Activated CD4-positive, alpha-beta memory T cell treated with anti-CD3 and anti-CD28 coated beads for 36 hours (primary cell): ENCODE measurements at regions not wholly inside any gene's neighbourhood (a gene's known extent, or its start where the extent isn't known, plus 50 kb on each side); places are given as distances from the start of the nearest gene placed in this dataset.
"Not testable (repeated sequence)": the region's sequence is repeated elsewhere in the genome, so short reads cannot be mapped to it uniquely, and the experiment has no call there.

Experiments used
- CTCF ChIA-PET: fragments of 350-600 bp; sonication (Branson Sonifier 250); formaldehyde crosslinking; loops from one replicate; lab custom pipeline; 2021; ENCODE audit warnings: antibody characterized with exemption, inconsistent platforms; lab: Charles Lee
- POLR2A ChIA-PET: fragments of 350-600 bp; sonication (Branson Sonifier 250); formaldehyde crosslinking; loops from one replicate; lab custom pipeline; 2021; ENCODE audit warnings: antibody characterized with exemption; lab: Charles Lee
- DNase-seq: peaks from one replicate; pipeline ENCODE4 v3.0.0-alpha.2; 2020
- H3K27ac Mint-ChIP-seq: one replicate; pipeline ENCODE4 v1.8.0; 2021; ENCODE audit warnings: mixed read lengths
- H3K27me3 Mint-ChIP-seq: one replicate; pipeline ENCODE4 v1.8.0; 2021; ENCODE audit warnings: mixed read lengths
- H3K36me3 Mint-ChIP-seq: one replicate; pipeline ENCODE4 v1.8.0; 2021; ENCODE audit warnings: mixed read lengths
- H3K4me1 Mint-ChIP-seq: one replicate; pipeline ENCODE4 v1.8.0; 2021; ENCODE audit warnings: low read depth, mixed read lengths
- H3K4me3 Mint-ChIP-seq: one replicate; pipeline ENCODE4 v1.8.0; 2021; ENCODE audit warnings: mild to moderate bottlenecking, mixed read lengths
- H3K9me3 Mint-ChIP-seq: one replicate; pipeline ENCODE4 v1.8.0; 2021; ENCODE audit warnings: mixed read lengths
- intact Hi-C: fragments of 100-400 bp; cut with micrococcal nuclease; formaldehyde crosslinking; loops from one replicate; pipeline ENCODE4 v1.15.1; 2023

DNA sequence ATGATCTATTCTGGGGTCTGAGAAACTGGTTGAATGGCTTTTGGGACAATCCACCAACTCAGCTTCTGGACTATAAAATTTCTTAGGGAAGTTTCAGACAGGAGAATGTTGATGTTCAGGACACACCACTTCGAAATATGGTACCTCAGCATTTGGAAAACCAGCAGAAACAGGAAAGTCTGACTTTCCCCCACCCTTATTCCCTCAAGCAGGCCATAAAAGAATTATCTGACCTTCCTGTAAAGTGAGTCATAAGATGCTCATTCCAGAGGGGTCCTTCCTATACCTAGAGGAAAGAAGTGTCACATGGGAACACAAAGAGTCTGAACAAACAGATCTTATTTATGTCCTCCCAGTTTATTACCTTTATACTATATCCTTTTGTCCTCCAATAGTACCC, 415.0 kb downstream of the CPS1 start:
- H3K27ac Mint-ChIP-seq, result no peak overlapping the region
- intact Hi-C loops, result no loop called here
- H3K4me3 Mint-ChIP-seq, result no peak overlapping the region
- CTCF ChIA-PET, result no interaction called here
- no peaks in the 10 kb centered on the region for H3K4me1 Mint-ChIP-seq
- peaks cover 8% of the 10 kb centered on the region for H3K9me3 Mint-ChIP-seq
- H3K27me3 Mint-ChIP-seq, result no peaks in the 10 kb centered on the region
- POLR2A ChIA-PET, result no interaction called here
- no peak for DNase-seq
- H3K36me3 Mint-ChIP-seq, result no peaks in the 10 kb centered on the region

DNA sequence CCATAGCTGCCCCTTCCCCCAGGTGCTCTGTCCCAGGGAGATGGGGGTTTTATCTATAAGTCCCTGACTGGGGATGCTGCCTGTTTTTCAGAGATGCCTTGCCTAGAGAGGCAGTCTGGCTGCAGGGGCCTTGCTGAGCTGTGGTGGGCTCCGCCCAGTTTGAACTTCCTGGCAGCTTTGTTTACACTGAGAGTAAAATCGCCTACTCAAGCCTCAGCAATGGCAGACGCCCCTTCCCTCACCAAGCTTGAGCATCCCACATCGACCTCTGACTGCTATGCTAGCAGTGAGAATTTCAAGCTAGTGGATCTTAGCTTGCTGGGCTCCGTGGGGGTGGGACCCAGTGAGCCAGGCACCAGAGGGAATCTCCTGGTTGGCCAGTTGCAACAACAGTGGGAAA, 430.4 kb downstream of the CPS1 start:
- H3K9me3 Mint-ChIP-seq, result peaks cover 14% of the 10 kb centered on the region
- DNase-seq, H3K27ac Mint-ChIP-seq, H3K4me1 Mint-ChIP-seq, POLR2A ChIA-PET, H3K4me3 Mint-ChIP-seq, intact Hi-C loops, H3K27me3 Mint-ChIP-seq, H3K36me3 Mint-ChIP-seq, CTCF ChIA-PET: not testable (repeated sequence)

GRCh38 chr2:210991107-210991506, 434.7 kb downstream of the CPS1 start:
- no peak overlapping the region for H3K4me3 Mint-ChIP-seq
- H3K4me1 Mint-ChIP-seq, result no peaks in the 10 kb centered on the region
- no peaks in the 10 kb centered on the region for H3K27me3 Mint-ChIP-seq
- ChIA-PET CTCF (no interaction called here), POLR2A (no interaction called here)
- intact Hi-C loops, result no loop called here
- peaks cover 22% of the 10 kb centered on the region for H3K9me3 Mint-ChIP-seq
- no peaks in the 10 kb centered on the region for H3K36me3 Mint-ChIP-seq
- no peak overlapping the region for H3K27ac Mint-ChIP-seq
- DNase-seq, result no peak

DNA sequence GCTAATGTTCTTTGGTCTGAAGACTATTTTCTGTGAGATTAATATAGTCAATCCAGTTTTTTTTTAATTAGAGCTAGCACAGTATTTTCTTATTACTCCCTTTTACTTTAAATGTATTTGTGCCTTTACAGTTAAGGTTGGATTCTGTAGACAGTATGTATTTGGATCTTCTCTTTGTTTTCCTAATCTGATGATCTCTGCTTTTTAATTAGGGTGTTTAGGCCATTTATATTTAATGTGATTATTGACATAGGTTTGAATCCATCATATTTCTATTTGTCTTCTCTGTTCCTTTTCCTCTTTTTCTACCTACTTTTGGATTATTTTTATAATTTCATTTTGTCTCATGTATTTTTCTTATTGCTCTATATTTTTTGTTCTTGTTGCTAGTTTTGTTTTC, 437.7 kb downstream of the CPS1 start:
- Mint-ChIP-seq H3K27me3 (no peaks in the 10 kb centered on the region), H3K36me3 (no peaks in the 10 kb centered on the region), H3K4me3 (no peak overlapping the region), H3K27ac (no peak overlapping the region), H3K9me3 (peaks cover 17% of the 10 kb centered on the region), H3K4me1 (no peaks in the 10 kb centered on the region)
- intact Hi-C loops, result no loop called here
- ChIA-PET POLR2A (no interaction called here), CTCF (no interaction called here)
- no peak for DNase-seq

- H3K4me3 Mint-ChIP-seq, result no peak overlapping the region
- no peak overlapping the region for H3K27ac Mint-ChIP-seq
- ChIA-PET POLR2A (no interaction called here), CTCF (no interaction called here)
- intact Hi-C loops, result no loop called here
- no peaks in the 10 kb centered on the region for H3K27me3 Mint-ChIP-seq
- no peak for DNase-seq
- H3K9me3 Mint-ChIP-seq, result peaks cover 15% of the 10 kb centered on the region
- H3K4me1 Mint-ChIP-seq, result no peaks in the 10 kb centered on the region
- H3K36me3 Mint-ChIP-seq, result no peaks in the 10 kb centered on the region
Measured at GRCh38 chr2:210997373-210997772, 441.0 kb downstream of the CPS1 start.

GRCh38 chr2:210998334-210998733, 441.9 kb downstream of the CPS1 start:
- H3K27ac Mint-ChIP-seq, result no peak overlapping the region
- H3K27me3 Mint-ChIP-seq, result no peaks in the 10 kb centered on the region
- H3K9me3 Mint-ChIP-seq, result peaks cover 15% of the 10 kb centered on the region
- ChIA-PET CTCF (no interaction called here), POLR2A (no interaction called here)
- intact Hi-C loops, result no loop called here
- DNase-seq, result no peak
- no peak overlapping the region for H3K4me3 Mint-ChIP-seq
- H3K36me3 Mint-ChIP-seq, result no peaks in the 10 kb centered on the region
- H3K4me1 Mint-ChIP-seq, result no peaks in the 10 kb centered on the region

DNA sequence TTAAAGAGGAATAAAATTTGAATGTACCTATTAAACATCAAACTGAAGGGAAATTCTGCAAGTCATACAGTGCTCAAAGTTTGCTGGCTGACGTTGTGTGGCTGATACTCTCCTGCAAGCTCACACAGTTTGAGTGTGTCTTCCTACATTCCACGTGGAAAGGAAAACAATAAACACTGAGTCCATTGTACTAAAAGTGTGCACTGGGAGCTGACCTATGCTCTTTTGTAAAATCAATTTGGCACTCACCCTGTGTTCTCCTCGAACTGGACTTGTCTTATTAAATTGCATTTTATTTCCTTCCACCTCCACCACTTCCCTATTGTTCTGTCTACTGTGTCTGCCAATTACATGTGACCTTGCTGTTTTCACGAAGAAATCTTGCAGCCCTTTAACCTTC, 458.0 kb downstream of the CPS1 start:
- Mint-ChIP-seq H3K9me3 (peaks cover 4% of the 10 kb centered on the region), H3K4me1 (no peaks in the 10 kb centered on the region), H3K4me3 (no peak overlapping the region), H3K27me3 (no peaks in the 10 kb centered on the region), H3K27ac (no peak overlapping the region), H3K36me3 (no peaks in the 10 kb centered on the region)
- no peak for DNase-seq
- ChIA-PET CTCF (no interaction called here), POLR2A (no interaction called here)
- intact Hi-C loops, result no loop called here

GRCh38 chr2:211014906-211015305, 458.5 kb downstream of the CPS1 start:
- ChIA-PET POLR2A (no interaction called here), CTCF (no interaction called here)
- intact Hi-C loops, result no loop called here
- DNase-seq, result no peak
- Mint-ChIP-seq H3K27me3 (no peaks in the 10 kb centered on the region), H3K9me3 (peaks cover 5% of the 10 kb centered on the region), H3K4me3 (no peak overlapping the region), H3K27ac (no peak overlapping the region), H3K36me3 (no peaks in the 10 kb centered on the region), H3K4me1 (no peaks in the 10 kb centered on the region)

DNA sequence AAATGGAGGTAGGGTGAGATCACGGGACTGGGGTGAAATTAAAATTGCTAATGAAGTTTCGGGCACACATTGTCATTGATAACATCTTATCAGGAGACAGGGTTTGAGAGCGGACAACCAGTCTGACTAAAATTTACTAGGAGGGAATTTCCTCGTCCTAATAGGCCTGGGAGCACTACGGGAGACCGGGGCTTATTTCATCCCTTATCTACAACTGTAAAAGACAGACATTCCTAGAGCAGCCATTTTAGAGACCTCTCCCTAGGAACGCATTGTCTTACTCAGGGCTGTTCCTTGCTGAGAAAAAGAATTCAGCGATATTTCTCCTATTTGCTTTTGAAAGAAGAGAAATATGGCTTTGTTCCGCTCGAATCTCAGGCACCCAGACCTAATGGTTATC, 468.7 kb downstream of the CPS1 start:
- H3K27me3 Mint-ChIP-seq, POLR2A ChIA-PET, intact Hi-C loops, DNase-seq, H3K36me3 Mint-ChIP-seq, H3K27ac Mint-ChIP-seq, CTCF ChIA-PET, H3K4me1 Mint-ChIP-seq, H3K4me3 Mint-ChIP-seq: not testable (repeated sequence)
- H3K9me3 Mint-ChIP-seq, result peaks cover 40% of the 10 kb centered on the region

GRCh38 chr2:211026109-211026508, 469.7 kb downstream of the CPS1 start:
- CTCF ChIA-PET, result no interaction called here
- Mint-ChIP-seq H3K4me1 (no peaks in the 10 kb centered on the region), H3K9me3 (peaks cover 31% of the 10 kb centered on the region), H3K36me3 (no peaks in the 10 kb centered on the region), H3K27ac (no peak overlapping the region), H3K27me3 (no peaks in the 10 kb centered on the region), H3K4me3 (no peak overlapping the region)
- no peak for DNase-seq
- intact Hi-C loops, result no loop called here
- POLR2A ChIA-PET, result no interaction called here

DNA sequence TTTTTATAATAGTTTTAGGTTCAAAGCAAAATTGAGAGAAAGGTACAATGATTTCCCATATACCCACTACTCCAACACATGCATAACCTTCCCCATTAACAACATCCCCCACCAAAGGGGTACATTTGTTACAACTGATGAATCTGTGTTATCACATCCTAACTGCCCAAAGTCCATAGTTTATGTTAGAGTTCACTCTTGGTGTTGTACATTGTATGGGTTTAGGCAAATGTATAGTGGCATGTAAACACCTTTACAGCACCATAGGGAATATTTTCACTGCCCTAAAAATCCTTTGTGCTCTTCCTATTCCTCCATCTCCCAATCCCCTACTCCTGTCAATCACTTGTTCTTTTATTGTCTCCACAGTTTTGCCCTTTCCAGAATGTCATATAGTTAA, 471.6 kb downstream of the CPS1 start:
- CTCF ChIA-PET, result no interaction called here
- Mint-ChIP-seq H3K4me3 (no peak overlapping the region), H3K27ac (no peak overlapping the region), H3K9me3 (peaks cover 27% of the 10 kb centered on the region), H3K4me1 (no peaks in the 10 kb centered on the region), H3K27me3 (no peaks in the 10 kb centered on the region), H3K36me3 (no peaks in the 10 kb centered on the region)
- DNase-seq, result no peak
- POLR2A ChIA-PET, result no interaction called here
- intact Hi-C loops, result no loop called here

DNA sequence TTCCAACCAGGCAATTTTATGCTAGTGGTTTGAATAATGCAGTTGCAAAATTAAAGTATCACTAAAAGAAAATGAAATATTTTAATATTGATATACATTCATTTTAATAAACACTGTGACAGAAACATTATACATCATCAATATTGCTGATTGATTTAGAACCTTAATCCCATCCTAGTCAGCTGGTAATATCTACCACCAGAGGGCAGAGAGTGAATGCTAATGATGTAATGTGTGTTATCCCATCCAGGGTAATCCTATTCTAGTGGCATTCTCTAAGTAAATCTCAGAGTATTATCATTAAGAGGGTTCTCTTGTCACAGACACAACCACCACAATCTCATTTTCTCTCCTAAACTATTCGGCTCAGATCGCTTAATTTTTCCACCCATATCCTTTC, 477.4 kb downstream of the CPS1 start:
- ChIA-PET POLR2A (no interaction called here), CTCF (no interaction called here)
- H3K4me3 Mint-ChIP-seq, result no peak overlapping the region
- no peaks in the 10 kb centered on the region for H3K36me3 Mint-ChIP-seq
- no peaks in the 10 kb centered on the region for H3K27me3 Mint-ChIP-seq
- no peaks in the 10 kb centered on the region for H3K4me1 Mint-ChIP-seq
- peaks cover 3% of the 10 kb centered on the region for H3K9me3 Mint-ChIP-seq
- no peak overlapping the region for H3K27ac Mint-ChIP-seq
- intact Hi-C loops, result no loop called here
- DNase-seq, result no peak

- intact Hi-C loops, result loop anchor here (5.0 kb wide), 1 partner anchor 418 kb away; no protein-coding TSS in a partner anchor
- peaks cover 3% of the 10 kb centered on the region for H3K9me3 Mint-ChIP-seq
- no peak for DNase-seq
- no peak overlapping the region for H3K4me3 Mint-ChIP-seq
- CTCF ChIA-PET, result interaction anchor here (0.6 kb wide), 1 partner anchor 240 kb away, joined by 3 read pairs; no protein-coding TSS in a partner anchor
- H3K4me1 Mint-ChIP-seq, result no peaks in the 10 kb centered on the region
- POLR2A ChIA-PET, result no interaction called here
- H3K27me3 Mint-ChIP-seq, result no peaks in the 10 kb centered on the region
- H3K27ac Mint-ChIP-seq, result no peak overlapping the region
- H3K36me3 Mint-ChIP-seq, result no peaks in the 10 kb centered on the region
Measured at GRCh38 chr2:211035548-211036185, 479.3 kb downstream of the CPS1 start.
